ENCODE measurements at regions not wholly inside any gene's neighbourhood (a gene's known extent, or its start where the extent isn't known, plus 50 kb on each side); places are given as distances from the start of the nearest gene placed in this dataset.

- Histone ChIP-seq H2AK5ac (ENCODE audit: low read depth, low read length) (no peak overlapping the region), H3K36me3 (ENCODE audit: control insufficient read depth in 2 of 4, insufficient read depth in 4 of 4, low read length in 3 of 4) (no peaks in the 10 kb centered on the region), H3K4me1 (replicated peaks in 1 of 4; ENCODE audit: control insufficient read depth in 3 of 4, insufficient read depth in 4 of 4, low read length in 3 of 4) (no peaks in the 10 kb centered on the region), H3K14ac (ENCODE audit: insufficient read length) (no peak overlapping the region), H4K8ac (ENCODE audit: extremely low read depth, insufficient read depth, low read length) (no peak overlapping the region), H4K5ac (ENCODE audit: insufficient read length, low read depth, low read length) (no peak overlapping the region), H4K20me1 (replicated peaks in 1 of 2; ENCODE audit: control insufficient read depth in 1 of 2, insufficient read depth in 2 of 2, low read length in 2 of 2) (no peaks in the 10 kb centered on the region), H2BK20ac (ENCODE audit: low read length) (no peak overlapping the region), H2BK15ac (ENCODE audit: low read length) (no peak overlapping the region), H3K23me2 (ENCODE audit: low read depth, low read length) (peaks cover 2% of the 10 kb centered on the region; the same call in 1 of the 2 replicates), H3K27me3 (replicated peaks in 1 of 4; ENCODE audit: control insufficient read depth in 3 of 4, extremely low read depth in 1 of 4, insufficient read depth in 3 of 4, low read length in 3 of 4) (peaks cover 0 to 1% (median 0%) of the 10 kb centered on the region in 4 experiments; a peak in 1 of 7 replicates), H3K23ac (ENCODE audit: insufficient read length) (no peak overlapping the region), H3K9me3 (ENCODE audit: insufficient read depth in 2 of 2, low read depth in 1 of 2, low read length in 1 of 2) (peaks cover 14 to 17% of the 10 kb centered on the region in 2 experiments; a peak in 3 of 4 replicates), H3K27ac (ENCODE audit: low read depth, low read length) (no peak overlapping the region), H3K4me3 (ENCODE audit: extremely low read depth in 1 of 4, insufficient read depth in 2 of 4, low read depth in 3 of 4, low read length in 4 of 4) (no peak overlapping the region), H4K91ac (replicated peaks; ENCODE audit: insufficient read length, low read length) (no peak overlapping the region), H2BK12ac (ENCODE audit: low read depth, low read length) (no peak overlapping the region), H3K18ac (ENCODE audit: extremely low read depth, low read length) (no peak overlapping the region), H3K79me1 (ENCODE audit: low read depth, low read length) (no peaks in the 10 kb centered on the region), H3K4ac (replicated peaks; ENCODE audit: insufficient read length, low read depth, low read length) (no peak overlapping the region), H2BK120ac (replicated peaks; ENCODE audit: low read depth, low read length) (no peak overlapping the region), H2AFZ (ENCODE audit: low read length) (no peak overlapping the region), H3K56ac (replicated peaks; ENCODE audit: insufficient read length, low read depth, low read length) (no peak overlapping the region), H3K9ac (replicated peaks in 1 of 4; ENCODE audit: extremely low read depth in 1 of 4, low read depth in 3 of 4, low read length in 3 of 4) (no peak overlapping the region), H3K79me2 (ENCODE audit: control insufficient read depth in 1 of 2, insufficient read depth in 2 of 2, low read length in 2 of 2) (no peaks in the 10 kb centered on the region), H2BK5ac (ENCODE audit: low read depth, low read length) (no peak overlapping the region), H3K4me2 (ENCODE audit: insufficient read depth in 1 of 2, low read depth in 2 of 2, low read length in 2 of 2) (no peak overlapping the region)
- WGBS, 2 experiments (ENCODE audit: extremely low coverage in 1 of 2, insufficient coverage in 1 of 2, insufficient read length in 1 of 2, insufficient replicate concordance in 2 of 2, low coverage in 1 of 2, low lambda C conversion rate in 2 of 2, missing lambda C conversion rate in 1 of 2): 82% methylated on average over 1 of the region's 1 CpG; no CpG with 5 or more reads in 1 of the 2 experiments
- FAIRE-seq (no peak), DNase-seq (ENCODE audit: low read depth in 1 of 2, low spot score in 2 of 2) (no peak)
- ChIA-PET POLR2A (ENCODE audit: partially characterized antibody) (no interaction called here), CTCF (ENCODE audit: partially characterized antibody) (no interaction called here)
- TF ChIP-seq CHD1 (IDR thresholded peaks at IDR 0.05; ENCODE audit: low read depth, low read length): no peak
- TF ChIP-seq TAF1 (IDR thresholded peaks at IDR 0.05; ENCODE audit: low read depth, low read length): no peak
- TF ChIP-seq SP1 (IDR thresholded peaks at IDR 0.05; ENCODE audit: low read depth, low read length): no peak
- no peak for TF ChIP-seq FOSL1 (IDR thresholded peaks at IDR 0.05; ENCODE audit: insufficient read depth, low read depth, low read length)
- no peak for TF ChIP-seq RAD21 (IDR thresholded peaks at IDR 0.05 in 1 of 2, conservative IDR thresholded peaks at IDR 0.05 in 1 of 2; ENCODE audit: low read depth in 2 of 2, low read length in 2 of 2)
- TF ChIP-seq JUND (IDR thresholded peaks at IDR 0.05; ENCODE audit: low read length): no peak
- no peak for TF ChIP-seq ASH2L (IDR thresholded peaks at IDR 0.05; ENCODE audit: low read length)
- TF ChIP-seq CTBP2 (IDR thresholded peaks at IDR 0.05; ENCODE audit: borderline replicate concordance, insufficient read depth, insufficient read length, low read length): no peak
- TF ChIP-seq ATF2 (IDR thresholded peaks at IDR 0.05; ENCODE audit: low read length): no peak
- TF ChIP-seq CTCF (IDR thresholded peaks at IDR 0.05; ENCODE audit: control extremely low read depth in 1 of 3, insufficient read depth in 1 of 3, low read depth in 1 of 3, low read length in 3 of 3): no peak
- no peak for TF ChIP-seq POLR2AphosphoS5 (IDR thresholded peaks at IDR 0.05; ENCODE audit: low read depth, low read length)
Observed at GRCh38 chr5:62192958-62193357, 113.0 kb upstream of the KIF2A start.
